ENCODE measurements at regions not wholly inside any gene's neighbourhood (a gene's known extent, or its start where the extent isn't known, plus 50 kb on each side); places are given as distances from the start of the nearest gene placed in this dataset.

GRCh38 chr3:106797461-106797860 is 579.8 kb upstream of the CCDC54 start:
- TF ChIP-seq TOX (CRISPR knock-in tag; IDR thresholded peaks at IDR 0.05; ENCODE audit: borderline replicate concordance): no peak
- TF ChIP-seq OSR1 (CRISPR knock-in tag; IDR thresholded peaks at IDR 0.05): no peak
- TF ChIP-seq, protein P1, sequence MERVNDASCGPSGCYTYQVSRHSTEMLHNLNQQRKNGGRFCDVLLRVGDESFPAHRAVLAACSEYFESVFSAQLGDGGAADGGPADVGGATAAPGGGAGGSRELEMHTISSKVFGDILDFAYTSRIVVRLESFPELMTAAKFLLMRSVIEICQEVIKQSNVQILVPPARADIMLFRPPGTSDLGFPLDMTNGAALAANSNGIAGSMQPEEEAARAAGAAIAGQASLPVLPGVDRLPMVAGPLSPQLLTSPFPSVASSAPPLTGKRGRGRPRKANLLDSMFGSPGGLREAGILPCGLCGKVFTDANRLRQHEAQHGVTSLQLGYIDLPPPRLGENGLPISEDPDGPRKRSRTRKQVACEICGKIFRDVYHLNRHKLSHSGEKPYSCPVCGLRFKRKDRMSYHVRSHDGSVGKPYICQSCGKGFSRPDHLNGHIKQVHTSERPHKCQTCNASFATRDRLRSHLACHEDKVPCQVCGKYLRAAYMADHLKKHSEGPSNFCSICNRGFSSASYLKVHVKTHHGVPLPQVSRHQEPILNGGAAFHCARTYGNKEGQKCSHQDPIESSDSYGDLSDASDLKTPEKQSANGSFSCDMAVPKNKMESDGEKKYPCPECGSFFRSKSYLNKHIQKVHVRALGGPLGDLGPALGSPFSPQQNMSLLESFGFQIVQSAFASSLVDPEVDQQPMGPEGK (CRISPR knock-in tag; IDR thresholded peaks at IDR 0.05; ENCODE audit: borderline replicate concordance): no peak
- TF ChIP-seq ZFP30 (CRISPR knock-in tag; IDR thresholded peaks at IDR 0.05): no peak
- TF ChIP-seq, protein P2, sequence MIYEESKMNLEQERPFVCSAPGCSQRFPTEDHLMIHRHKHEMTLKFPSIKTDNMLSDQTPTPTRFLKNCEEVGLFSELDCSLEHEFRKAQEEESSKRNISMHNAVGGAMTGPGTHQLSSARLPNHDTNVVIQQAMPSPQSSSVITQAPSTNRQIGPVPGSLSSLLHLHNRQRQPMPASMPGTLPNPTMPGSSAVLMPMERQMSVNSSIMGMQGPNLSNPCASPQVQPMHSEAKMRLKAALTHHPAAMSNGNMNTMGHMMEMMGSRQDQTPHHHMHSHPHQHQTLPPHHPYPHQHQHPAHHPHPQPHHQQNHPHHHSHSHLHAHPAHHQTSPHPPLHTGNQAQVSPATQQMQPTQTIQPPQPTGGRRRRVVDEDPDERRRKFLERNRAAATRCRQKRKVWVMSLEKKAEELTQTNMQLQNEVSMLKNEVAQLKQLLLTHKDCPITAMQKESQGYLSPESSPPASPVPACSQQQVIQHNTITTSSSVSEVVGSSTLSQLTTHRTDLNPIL (CRISPR knock-in tag; IDR thresholded peaks at IDR 0.05; ENCODE audit: low read depth): no peak
- no peak for TF ChIP-seq RARB (CRISPR knock-in tag; IDR thresholded peaks at IDR 0.05)

All from SK-N-SH treated with all-trans-retinoic acid at 6 μM for 48 hours (cell line).